Ammon's horn (tissue), 1 donor: ENCODE measurements at regions not wholly inside any gene's neighbourhood (a gene's known extent, or its start where the extent isn't known, plus 50 kb on each side); places are given as distances from the start of the nearest gene placed in this dataset.

ENCODE experiments used
- DNase-seq: peaks from one replicate; pipeline ENCODE4 v3.0.0-alpha.2; 2016; ENCODE audit warnings: low spot score

- no peak for DNase-seq
Measured at GRCh38 chr16:79369796-79370195, 230.7 kb downstream of the MAF start.

DNA sequence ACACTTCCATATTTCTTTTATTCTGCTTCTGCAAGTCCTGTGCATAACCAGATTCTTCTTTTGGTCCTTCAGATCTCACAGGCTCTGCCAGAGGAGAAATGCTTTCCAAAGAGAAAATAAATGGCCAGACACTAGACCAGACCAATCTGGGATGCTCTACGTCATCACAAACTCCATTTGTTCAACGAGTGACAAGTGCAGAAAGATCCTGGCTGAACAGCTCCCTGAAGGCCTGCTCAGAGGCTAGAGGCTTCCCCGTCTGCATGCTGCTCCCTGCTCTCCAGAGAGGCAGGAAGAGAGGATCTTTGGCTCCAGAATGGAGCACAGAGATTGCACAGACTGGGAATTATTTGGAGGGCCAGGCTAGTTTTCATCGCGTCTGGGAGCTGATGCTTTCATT is 232.7 kb downstream of the MAF start:
- no peak for DNase-seq

- DNase-seq: no peak
Measured at GRCh38 chr16:79366635-79367034, 233.9 kb downstream of the MAF start.

DNA sequence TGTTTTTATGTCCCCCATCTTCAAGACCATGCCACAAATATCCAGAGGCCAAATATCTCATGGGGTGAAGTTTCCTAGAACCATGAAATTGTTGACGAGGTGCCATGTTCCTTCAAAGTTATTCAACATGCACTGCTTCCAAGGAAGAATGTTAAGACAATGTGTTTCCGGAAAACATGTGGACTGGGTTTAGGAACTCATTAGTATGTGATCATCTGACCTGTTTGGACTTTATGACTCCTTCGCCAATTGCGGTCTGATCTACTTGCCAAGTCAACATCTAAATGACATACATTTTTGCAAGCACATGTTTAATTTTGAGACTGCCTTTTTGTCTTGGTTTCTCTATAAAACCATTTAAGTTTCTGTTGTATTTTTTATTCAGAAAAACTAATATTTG is 234.8 kb downstream of the MAF start:
- no peak for DNase-seq

DNA sequence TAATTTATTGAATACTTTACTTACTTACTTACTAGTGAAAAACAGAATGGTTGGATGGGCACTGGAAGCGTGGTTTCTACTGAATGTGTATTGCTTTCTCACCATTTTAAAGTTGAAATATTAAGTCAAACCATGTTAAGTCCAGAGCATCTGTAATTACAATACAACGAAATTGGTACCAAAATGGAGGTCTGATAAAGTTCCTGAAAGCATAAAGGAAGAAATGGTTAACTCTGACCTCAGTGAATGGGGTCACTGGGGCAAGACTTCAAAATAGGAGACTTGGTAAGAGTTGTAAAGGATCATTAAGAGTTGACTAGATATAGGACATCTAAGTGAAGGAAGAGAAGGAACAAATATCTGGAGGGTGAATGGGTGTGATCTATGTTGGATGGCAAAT is 237.1 kb downstream of the MAF start:
- DNase-seq: no peak

DNA sequence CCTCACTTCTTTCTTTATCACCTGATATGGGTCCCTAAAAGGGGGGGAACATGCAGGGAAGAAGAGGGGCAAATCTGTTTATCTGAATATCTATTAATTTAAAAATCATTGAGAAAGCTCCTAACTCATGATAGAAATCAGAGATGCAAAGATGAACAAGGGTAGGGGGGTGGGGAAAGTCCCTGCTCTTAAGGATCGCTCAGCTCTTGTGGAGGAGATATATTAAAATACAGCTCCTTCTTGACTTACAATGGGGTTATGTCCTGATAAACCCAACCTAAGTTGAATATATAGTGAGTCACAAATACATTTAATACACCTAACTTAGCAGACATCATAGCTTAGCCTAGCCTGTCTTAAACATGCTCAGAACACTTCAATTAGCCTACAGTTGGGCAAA is 237.5 kb downstream of the MAF start:
- no peak for DNase-seq

DNA sequence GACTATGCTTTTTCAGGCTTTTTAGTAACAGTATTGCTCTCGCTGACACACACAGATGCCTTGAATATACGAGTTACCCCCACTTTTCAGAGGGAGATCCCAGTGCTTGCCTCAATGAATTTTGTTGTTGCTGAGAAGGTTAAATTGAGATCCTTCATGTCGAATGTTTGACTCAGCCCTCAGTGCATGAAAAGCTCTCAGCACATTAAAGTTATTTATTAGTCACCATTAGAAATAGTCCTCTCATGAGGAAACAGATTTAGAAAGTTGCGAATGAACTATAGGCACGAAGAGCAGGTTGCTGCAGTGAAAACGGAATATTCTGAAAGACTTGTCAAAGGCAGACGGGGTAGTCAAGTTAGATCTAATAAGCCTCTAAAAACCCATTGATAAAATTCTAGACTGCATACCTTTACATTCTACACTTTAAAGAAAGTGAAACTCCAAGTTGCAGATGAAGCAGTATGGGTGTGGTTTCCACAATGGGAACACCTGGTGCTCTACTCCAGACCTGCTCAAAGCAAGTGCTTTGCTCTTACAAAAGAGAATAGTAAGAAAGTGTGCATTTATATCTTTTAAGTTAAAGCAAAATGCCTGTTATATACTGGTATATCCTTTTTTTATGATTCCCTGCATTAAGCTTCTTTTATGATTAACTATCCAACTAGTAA is 238.1 kb downstream of the MAF start:
- DNase-seq: no peak

DNA sequence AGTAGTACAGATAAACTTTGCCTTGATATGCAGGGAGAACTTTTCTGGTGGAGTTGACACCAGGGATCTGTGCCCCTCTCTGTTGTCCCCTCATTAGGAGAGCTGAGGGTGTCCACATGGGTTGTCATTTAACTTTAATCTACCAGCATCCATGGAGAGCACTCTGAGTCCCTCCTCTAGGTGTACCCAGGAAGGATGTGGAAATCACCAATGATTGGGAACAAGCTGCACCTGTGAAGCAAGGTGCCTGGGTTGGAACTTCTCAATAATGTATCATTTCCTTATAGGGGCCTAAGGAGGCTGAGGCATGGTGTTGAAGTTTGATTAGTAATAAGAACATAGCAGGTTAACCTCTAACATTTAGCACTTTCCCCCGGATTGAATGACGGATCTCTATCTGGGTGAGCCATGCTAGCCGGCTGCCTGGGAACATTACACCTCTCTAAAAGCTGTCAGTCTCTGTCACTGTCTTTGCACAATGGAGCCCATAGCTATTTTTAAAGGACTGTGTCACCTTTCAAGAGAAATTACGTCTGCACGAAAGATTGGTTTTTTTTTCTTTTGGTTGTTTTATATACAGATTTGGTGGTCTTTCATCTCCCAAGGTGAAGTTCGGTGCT is 239.3 kb downstream of the MAF start:
- DNase-seq: no peak

GRCh38 chr16:79360267-79360666 is 240.3 kb downstream of the MAF start:
- DNase-seq: no peak

DNA sequence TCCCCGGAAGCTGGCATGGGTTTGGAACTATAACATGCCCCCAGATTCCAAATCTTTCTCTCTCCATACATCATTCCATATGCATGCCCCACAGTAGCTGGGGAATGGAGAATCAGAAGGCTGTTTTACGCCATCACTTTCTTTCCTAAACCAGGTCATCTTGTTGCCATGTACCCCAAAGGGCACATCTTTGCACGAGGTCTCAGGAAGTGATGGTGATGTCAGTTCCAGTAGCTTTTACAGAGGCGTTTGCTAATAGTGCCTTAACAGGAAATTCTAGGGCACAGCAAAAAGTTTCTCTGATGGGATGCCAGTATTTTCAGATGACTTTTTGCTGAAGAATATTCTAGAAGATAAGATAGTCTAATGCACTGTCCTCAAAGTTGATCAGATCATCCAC is 241.5 kb downstream of the MAF start:
- no peak for DNase-seq

- DNase-seq: no peak
Measured at GRCh38 chr16:79358188-79358587, 242.3 kb downstream of the MAF start.

- DNase-seq: no peak
Measured at GRCh38 chr16:79355600-79356358, 244.8 kb downstream of the MAF start.

GRCh38 chr16:79351927-79352326 is 248.6 kb downstream of the MAF start:
- DNase-seq: no peak

DNA sequence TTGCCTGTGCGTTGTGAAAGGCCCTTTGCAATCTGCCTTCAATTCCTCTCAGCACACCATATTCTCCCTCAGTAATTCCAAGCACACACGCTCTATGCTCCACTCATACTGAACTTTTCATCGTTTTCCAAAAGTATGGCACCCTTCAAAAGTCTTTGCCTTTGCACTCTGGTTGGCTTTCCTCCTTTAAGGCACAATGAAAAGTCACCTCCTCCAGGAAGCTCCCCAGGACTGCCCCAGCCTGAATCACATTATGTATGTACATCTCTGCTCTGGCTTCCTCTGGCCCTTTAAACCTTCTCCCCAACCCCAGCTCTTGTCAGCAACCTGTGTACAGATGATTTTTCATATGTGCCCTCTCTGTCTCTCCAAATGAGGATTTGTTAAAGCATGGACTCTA is 250.7 kb downstream of the MAF start:
- no peak for DNase-seq

GRCh38 chr16:79348521-79349306 is 251.8 kb downstream of the MAF start:
- no peak for DNase-seq

DNA sequence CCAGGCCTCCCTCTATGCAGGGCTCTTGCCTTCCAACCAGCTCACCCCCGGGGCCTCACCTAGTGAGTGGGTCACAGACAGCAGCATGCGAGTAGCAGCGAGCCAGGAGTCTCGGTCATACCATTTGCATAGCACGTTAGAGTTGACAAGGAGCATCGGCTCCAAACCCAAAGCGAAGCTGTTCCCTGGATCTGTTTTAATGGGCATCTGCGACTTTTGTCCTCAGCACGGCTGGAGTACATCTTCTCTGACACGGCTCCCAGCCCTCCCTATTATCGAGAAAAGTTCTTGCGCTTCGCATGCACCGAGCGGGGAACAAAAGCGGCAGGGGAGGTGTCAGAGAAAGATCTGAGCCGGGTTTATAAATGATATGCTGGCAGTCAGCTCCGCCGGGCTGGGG is 253.3 kb downstream of the MAF start:
- DNase-seq: no peak

DNA sequence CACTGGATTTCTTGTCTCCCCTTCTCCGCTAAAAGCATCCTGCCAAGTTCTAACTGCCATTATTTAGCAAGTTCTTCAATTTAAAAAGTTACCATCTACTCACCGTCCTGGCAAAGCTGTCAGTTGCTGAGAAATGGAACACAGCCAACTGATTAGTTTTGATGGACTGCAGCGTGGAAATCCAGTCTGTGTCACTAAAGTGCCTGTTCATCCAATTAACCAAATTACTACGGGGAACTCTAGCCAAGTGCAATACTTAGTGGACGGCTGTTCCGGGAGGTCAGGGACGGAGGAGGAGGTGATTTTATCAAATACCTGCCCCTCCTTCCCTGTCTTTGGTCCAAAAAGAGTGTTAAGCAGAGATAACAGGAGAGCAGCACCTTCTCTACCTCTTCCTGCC is 260.7 kb downstream of the MAF start:
- DNase-seq: no peak

DNA sequence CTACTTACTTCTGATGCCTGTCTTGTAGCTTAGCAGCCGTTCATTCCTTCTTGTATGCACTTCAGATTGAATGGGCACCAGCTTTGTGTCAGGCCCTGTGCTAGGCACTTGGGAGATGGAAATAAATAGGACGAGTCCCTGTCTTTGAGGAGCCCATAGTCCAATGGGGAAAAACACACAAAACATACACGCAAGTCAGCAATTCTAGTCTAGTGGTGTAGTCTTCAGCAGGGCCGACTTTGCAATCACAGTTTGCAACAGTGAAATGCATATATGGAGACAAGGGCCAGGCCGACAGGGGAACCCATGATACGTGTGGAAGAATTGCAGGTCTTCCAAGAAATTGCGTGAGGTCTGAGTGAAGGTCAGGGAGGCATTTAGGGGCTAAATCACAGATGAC is 262.6 kb downstream of the MAF start:
- no peak for DNase-seq

DNA sequence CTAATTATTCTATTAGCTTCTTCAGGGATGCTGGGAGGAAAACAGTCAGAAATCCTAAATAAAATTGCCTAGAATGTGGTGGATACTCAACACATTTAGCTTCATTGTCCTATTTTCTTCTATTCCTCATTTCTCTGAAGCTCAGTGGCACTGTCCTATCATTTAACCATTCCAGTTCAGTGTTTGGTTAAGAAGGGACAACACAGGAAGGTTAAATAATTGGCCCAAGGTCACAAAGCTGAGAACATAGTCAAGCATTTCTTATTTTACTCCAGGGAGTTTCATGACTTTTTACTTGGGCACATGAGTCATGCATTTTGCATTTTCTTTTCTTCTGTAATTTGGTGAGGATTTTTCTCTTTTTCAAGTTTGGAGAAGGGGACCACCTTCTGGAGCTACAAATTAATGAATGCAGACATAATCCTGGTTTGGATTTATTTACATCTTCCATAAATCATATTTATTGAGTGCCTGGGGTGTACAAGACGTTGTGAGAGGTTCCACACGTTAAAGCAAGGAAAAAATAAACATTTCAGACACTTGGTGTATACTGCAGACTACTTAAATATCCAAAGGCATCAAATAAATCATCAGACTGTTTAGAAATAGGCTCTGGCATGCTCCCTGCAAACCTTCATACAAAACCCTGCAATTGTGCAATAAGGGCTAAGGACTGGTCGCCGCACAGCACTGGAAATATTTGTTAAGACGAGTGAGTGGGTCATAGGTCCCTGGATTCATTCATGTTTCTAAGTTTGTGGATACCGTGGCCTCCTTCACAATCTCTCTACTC is 263.9 kb downstream of the MAF start:
- DNase-seq: no peak

GRCh38 chr16:79334127-79334526 is 266.4 kb downstream of the MAF start:
- DNase-seq: no peak

DNA sequence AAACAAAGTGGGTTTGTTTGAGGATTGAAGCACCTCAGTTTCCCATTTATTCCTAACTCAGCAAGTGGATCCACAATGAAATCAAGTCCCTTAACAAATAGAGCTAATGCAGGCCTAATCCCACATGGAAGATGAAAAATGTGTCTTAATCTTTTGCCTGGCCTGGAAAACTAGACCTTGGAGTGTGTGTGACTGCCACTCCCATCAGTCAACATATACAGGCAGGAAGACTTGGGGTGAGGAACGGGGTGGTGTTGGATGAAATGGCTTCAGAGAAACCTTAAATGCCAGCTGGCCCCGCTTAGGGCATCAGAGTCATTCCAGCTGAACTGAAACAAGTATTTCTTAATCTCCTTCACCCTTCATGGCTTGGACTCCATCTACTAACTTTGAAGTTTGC is 269.5 kb downstream of the MAF start:
- no peak for DNase-seq

GRCh38 chr16:79329967-79330366 is 270.6 kb downstream of the MAF start:
- DNase-seq: no peak
